Keratinocyte (primary cell): ENCODE measurements at regions not wholly inside any gene's neighbourhood (a gene's known extent, or its start where the extent isn't known, plus 50 kb on each side); places are given as distances from the start of the nearest gene placed in this dataset.

Experiments
- DNase-seq: peaks from one replicate; pipeline ENCODE4 v3.0.0-alpha.2; 2011; ENCODE audit warnings: low read depth, missing footprints, low spot score
- FAIRE-seq: peaks from 2 replicates; lab custom pipeline; 2011; peaks lifted over from hg19 to GRCh38; lab: Jason Lieb, UNC
- H2AFZ ChIP-seq: 2 replicates; pipeline ENCODE4 v1.6.0; 2012; ENCODE audit warnings: low read length, control low read depth, inconsistent platforms; ENCODE audit not compliant: control insufficient read depth
- H3K27ac ChIP-seq: 2 replicates; pipeline ENCODE4 v1.5.1; 2011; ENCODE audit warnings: low read length; ENCODE audit not compliant: control insufficient read depth, insufficient read depth
- H3K27me3 ChIP-seq: 3 replicates; pipeline ENCODE4 v1.6.0; 2011; ENCODE audit warnings: low read length; ENCODE audit not compliant: control insufficient read depth, insufficient read depth; ENCODE audit errors: extremely low read depth
- H3K36me3 ChIP-seq, 2 experiments: 2 replicates in 1 of 2; 3 replicates in 1 of 2; pipeline ENCODE4 v1.5.1; 2011; ENCODE audit warnings: low read length in 2 of 2, mild to moderate bottlenecking in 1 of 2; ENCODE audit not compliant: control insufficient read depth in 2 of 2, insufficient read depth in 2 of 2; ENCODE audit errors: extremely low read depth in 1 of 2
- H3K4me1 ChIP-seq: 3 replicates; pipeline ENCODE4 v1.5.1; 2011; ENCODE audit warnings: low read length; ENCODE audit not compliant: control insufficient read depth, insufficient read depth; ENCODE audit errors: extremely low read depth
- H3K4me2 ChIP-seq: 3 replicates; pipeline ENCODE4 v1.6.0; 2011; ENCODE audit warnings: low read depth, low read length; ENCODE audit not compliant: control insufficient read depth, insufficient read depth; ENCODE audit errors: extremely low read depth
- H3K4me3 ChIP-seq, 3 experiments: fragments of 200-600 bp in 1 of 3; sonication (generic) in 1 of 3; 2 replicates in 2 of 3; 3 replicates in 1 of 3; pipeline ENCODE4 v1.5.1; 2011 to 2016; ENCODE audit warnings: low read length in 3 of 3, mild to moderate bottlenecking in 3 of 3, control low read depth in 2 of 3, inconsistent platforms in 1 of 3, low read depth in 1 of 3, mixed read lengths in 1 of 3, mixed run types in 1 of 3, moderate library complexity in 1 of 3; ENCODE audit not compliant: control insufficient read depth in 2 of 3, insufficient read depth in 2 of 3; ENCODE audit errors: extremely low read depth in 1 of 3
- H3K79me2 ChIP-seq: 2 replicates; pipeline ENCODE4 v1.6.0; 2012; ENCODE audit warnings: low read length; ENCODE audit not compliant: control insufficient read depth, insufficient read depth
- H3K9ac ChIP-seq: 3 replicates; pipeline ENCODE4 v1.6.0; 2011; ENCODE audit warnings: low read length; ENCODE audit not compliant: control insufficient read depth, insufficient read depth; ENCODE audit errors: extremely low read depth
- H3K9me1 ChIP-seq: 3 replicates; pipeline ENCODE4 v1.6.0; 2011; ENCODE audit warnings: low read length; ENCODE audit not compliant: control insufficient read depth, insufficient read depth; ENCODE audit errors: extremely low read depth
- H3K9me3 ChIP-seq: 2 replicates; pipeline ENCODE4 v1.5.1; 2012; ENCODE audit warnings: low read depth, low read length; ENCODE audit not compliant: control insufficient read depth
- H4K20me1 ChIP-seq: 3 replicates; pipeline ENCODE4 v1.6.0; 2011; ENCODE audit warnings: low read length; ENCODE audit not compliant: control insufficient read depth, insufficient read depth; ENCODE audit errors: extremely low read depth
- CTCF ChIP-seq, 3 experiments: IDR thresholded peaks in 1 of 3; conservative IDR thresholded peaks in 1 of 3; optimal IDR thresholded peaks in 1 of 3; 2 replicates in 2 of 3; 3 replicates in 1 of 3; pipeline versions ENCODE3 to v1.5.1; 2011; ENCODE audit warnings: low read length in 3 of 3, mild to moderate bottlenecking in 3 of 3, moderate library complexity in 2 of 3, control low read depth in 1 of 3, inconsistent platforms in 1 of 3; ENCODE audit not compliant: insufficient read depth in 2 of 3; ENCODE audit errors: extremely low read depth in 1 of 3
- EZH2 ChIP-seq: IDR thresholded peaks from one replicate; pipeline ENCODE4 v1.6.1; 2012; ENCODE audit warnings: inconsistent platforms, mild to moderate bottlenecking, low read length, moderate library complexity
- dilution Hi-C: fragments of 300-500 bp; cut with MboI; formaldehyde crosslinking; loops from one replicate; pipeline ENCODE4 v1.7.0; 2020; ENCODE audit warnings: low sequenced_read_pairs; ENCODE audit not compliant: extremely low pct_ligation_motif_present

GRCh38 chr11:37544491-37544890, 946.5 kb upstream of the RAG2 start:
- no peak for FAIRE-seq
- Histone ChIP-seq H4K20me1 (no peaks in the 10 kb centered on the region), H3K9me1 (no peaks in the 10 kb centered on the region), H3K27ac (no peak overlapping the region), H3K4me2 (no peak overlapping the region), H3K9ac (no peak overlapping the region), H3K36me3 (no peaks in the 10 kb centered on the region), H2AFZ (no peak overlapping the region), H3K79me2 (no peaks in the 10 kb centered on the region), H3K9me3 (no peaks in the 10 kb centered on the region), H3K4me3 (no peak overlapping the region), H3K27me3 (no peaks in the 10 kb centered on the region), H3K4me1 (no peaks in the 10 kb centered on the region)
- DNase-seq, result no peak
- TF ChIP-seq CTCF (optimal IDR thresholded peaks at IDR 0.05 in 1 of 3, IDR thresholded peaks at IDR 0.05 in 1 of 3, conservative IDR thresholded peaks at IDR 0.05 in 1 of 3; ENCODE audit: extremely low read depth in 1 of 3, insufficient read depth in 2 of 3, low read length in 3 of 3) (no peak), EZH2 (no peak)
- dilution Hi-C loops, result no loop called here

GRCh38 chr11:37533830-37534229, 935.8 kb upstream of the RAG2 start:
- Histone ChIP-seq H2AFZ (no peak overlapping the region), H3K4me2 (no peak overlapping the region), H3K4me1 (no peaks in the 10 kb centered on the region), H3K9me3 (no peaks in the 10 kb centered on the region), H4K20me1 (no peaks in the 10 kb centered on the region), H3K27ac (no peak overlapping the region), H3K79me2 (no peaks in the 10 kb centered on the region), H3K36me3 (no peaks in the 10 kb centered on the region), H3K27me3 (no peaks in the 10 kb centered on the region), H3K9ac (no peak overlapping the region), H3K9me1 (no peaks in the 10 kb centered on the region), H3K4me3 (no peak overlapping the region)
- dilution Hi-C loops, result no loop called here
- no peak for FAIRE-seq
- DNase-seq, result no peak
- TF ChIP-seq CTCF (optimal IDR thresholded peaks at IDR 0.05 in 1 of 3, IDR thresholded peaks at IDR 0.05 in 1 of 3, conservative IDR thresholded peaks at IDR 0.05 in 1 of 3; ENCODE audit: extremely low read depth in 1 of 3, insufficient read depth in 2 of 3, low read length in 3 of 3) (no peak), EZH2 (no peak)
